RWPE1 (cell line): ENCODE measurements at regions not wholly inside any gene's neighbourhood (a gene's known extent, or its start where the extent isn't known, plus 50 kb on each side); places are given as distances from the start of the nearest gene placed in this dataset.

Source experiments
- CTCF ChIA-PET: fragments of 350-600 bp; sonication (Branson Sonifier 250); formaldehyde crosslinking; extraction: SDS; loops from one replicate; lab custom pipeline; 2021; lab: Yijun Ruan, JAX
- POLR2A ChIA-PET: fragments of 400-600 bp; formaldehyde crosslinking; extraction: SDS; loops from one replicate; lab custom pipeline; 2020; ENCODE audit warnings: antibody characterized with exemption; ENCODE audit not compliant: low non-redundant PET; lab: Yijun Ruan, JAX
- DNase-seq: peaks from one replicate; pipeline ENCODE4 v3.0.0; 2012; ENCODE audit warnings: low spot score
- H3K27ac ChIP-seq: fragments of 450-650 bp; 2 replicates; pipeline ENCODE4 v1.5.1; 2017
- TF ChIP-seq, protein P1 (sequence below): fragments of 450-650 bp; conservative IDR thresholded peaks from 2 replicates; pipeline ENCODE4 v1.5.1; 2017; ENCODE audit warnings: low read depth, mild to moderate bottlenecking

DNA sequence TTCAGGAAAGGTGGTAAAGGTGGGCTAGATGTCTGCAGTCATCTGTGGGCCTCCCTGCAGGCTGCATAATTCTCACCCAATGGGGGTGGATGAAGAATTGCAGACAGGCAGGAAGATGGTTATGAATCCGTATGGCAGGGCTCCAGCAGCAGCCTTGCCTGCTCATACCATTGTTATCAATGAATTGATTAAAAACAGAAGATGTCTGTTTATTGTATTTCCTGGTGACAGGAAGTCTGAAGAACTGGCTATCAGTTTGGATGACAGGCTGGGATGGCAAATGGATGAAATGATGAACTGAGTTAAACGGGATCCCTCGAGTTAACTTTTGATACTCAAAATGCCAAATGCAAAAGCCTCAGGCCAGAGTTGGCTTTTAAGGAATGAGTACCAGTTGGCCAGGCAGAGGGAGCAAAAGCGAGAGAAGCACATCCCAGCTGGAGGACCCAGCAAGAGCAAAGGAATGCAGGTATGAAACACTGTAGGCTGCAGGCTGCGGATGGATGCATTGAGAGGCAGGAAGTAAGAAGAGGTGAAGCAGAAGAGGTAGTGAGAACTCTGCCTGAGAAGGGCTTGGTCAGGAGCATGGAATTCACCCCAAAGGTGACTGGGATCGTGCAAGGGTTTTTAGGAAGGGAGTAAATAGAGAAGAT lies 550.0 kb upstream of the TBX3 start:
- DNase-seq = no peak
- ChIA-PET POLR2A (no interaction called here), CTCF (interaction anchor here (0.7 kb wide), 1 partner anchor 523 kb away, joined by 3 read pairs; no protein-coding TSS in a partner anchor)
- no peak overlapping the region for H3K27ac ChIP-seq
- TF ChIP-seq, protein P1, sequence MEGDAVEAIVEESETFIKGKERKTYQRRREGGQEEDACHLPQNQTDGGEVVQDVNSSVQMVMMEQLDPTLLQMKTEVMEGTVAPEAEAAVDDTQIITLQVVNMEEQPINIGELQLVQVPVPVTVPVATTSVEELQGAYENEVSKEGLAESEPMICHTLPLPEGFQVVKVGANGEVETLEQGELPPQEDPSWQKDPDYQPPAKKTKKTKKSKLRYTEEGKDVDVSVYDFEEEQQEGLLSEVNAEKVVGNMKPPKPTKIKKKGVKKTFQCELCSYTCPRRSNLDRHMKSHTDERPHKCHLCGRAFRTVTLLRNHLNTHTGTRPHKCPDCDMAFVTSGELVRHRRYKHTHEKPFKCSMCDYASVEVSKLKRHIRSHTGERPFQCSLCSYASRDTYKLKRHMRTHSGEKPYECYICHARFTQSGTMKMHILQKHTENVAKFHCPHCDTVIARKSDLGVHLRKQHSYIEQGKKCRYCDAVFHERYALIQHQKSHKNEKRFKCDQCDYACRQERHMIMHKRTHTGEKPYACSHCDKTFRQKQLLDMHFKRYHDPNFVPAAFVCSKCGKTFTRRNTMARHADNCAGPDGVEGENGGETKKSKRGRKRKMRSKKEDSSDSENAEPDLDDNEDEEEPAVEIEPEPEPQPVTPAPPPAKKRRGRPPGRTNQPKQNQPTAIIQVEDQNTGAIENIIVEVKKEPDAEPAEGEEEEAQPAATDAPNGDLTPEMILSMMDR = no peak

DNA sequence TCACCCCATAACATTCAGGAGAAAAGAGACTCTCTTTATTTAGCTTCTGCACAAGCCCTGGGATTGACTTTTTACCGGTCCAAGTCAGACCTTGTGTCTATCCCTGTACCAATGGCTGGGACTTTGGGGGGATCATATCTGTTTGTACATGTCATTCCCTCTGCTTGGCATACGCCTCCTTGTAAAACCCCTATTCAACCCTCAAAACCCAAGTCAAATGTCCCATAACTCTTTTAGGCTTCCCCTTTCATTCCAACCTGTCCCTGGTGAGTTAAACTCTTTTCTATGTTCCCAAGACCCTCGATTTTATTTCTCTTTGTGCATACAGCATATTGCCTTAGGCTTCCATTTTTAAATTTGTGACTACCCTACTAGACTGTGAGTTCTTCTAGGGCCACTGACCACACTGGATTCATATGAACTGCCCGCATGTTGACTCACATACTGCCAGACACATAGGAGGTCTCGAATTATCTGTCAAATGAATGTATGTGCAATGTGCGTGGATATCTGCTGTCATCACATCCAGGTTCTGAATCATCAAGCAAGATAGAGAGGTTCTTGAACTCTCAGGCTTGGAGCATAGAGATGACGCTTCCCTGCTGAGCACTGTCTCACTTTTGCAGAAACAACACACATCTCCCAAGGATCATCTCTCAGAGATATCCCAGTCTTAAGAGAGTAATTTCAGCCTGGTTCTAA lies 548.6 kb upstream of the TBX3 start:
- CTCF ChIA-PET = no interaction called here

DNA sequence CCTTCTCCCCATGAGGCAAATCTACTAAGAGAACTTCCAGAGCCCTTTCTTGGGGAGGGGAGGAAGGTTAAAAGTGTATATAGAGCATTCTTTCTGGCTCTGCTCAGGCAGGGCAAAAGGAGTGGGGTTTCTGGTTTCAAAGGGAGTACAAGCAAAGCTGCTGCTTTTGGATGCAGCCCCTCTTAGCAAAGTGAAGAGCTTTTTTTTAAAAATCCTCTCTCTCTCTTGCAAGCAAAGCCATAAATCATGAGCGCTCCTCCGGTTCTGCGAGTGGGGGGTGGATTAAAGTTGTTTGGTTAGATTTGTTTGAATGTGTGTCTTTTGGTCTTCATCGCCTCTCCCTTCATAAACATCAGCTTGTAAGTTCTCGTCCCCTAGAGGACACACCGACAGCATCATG lies 546.6 kb upstream of the TBX3 start:
- CTCF ChIA-PET = no interaction called here
- POLR2A ChIA-PET = no interaction called here
- TF ChIP-seq, protein P1 = no peak
- no peak overlapping the region for H3K27ac ChIP-seq
- DNase-seq = no peak

More for the DNA sequence above, 548.6 kb upstream of the TBX3 start:
- TF ChIP-seq, protein P1 = no peak
- DNase-seq = no peak
- H3K27ac ChIP-seq = no peak overlapping the region
- POLR2A ChIA-PET = no interaction called here

DNA sequence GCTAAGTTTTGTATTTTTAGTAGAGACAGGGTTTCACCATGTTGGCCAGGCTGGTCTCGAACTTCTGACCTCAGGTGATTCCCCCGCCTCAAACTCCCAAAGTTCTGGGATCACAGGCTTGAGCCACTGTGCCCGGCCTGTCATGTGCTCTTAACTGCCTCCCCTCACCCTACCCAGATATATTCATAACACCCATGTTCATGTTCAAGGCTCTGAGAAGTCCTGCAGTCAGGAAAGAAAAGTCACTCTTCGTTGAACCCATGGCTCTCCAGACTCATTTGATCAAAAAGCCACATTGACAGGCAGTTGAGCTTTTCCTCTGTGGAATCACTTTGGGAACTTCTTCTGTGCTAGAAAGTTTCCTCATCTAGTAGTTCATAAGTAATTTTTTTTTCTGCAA lies 545.5 kb upstream of the TBX3 start:
- TF ChIP-seq, protein P1 = no peak
- ChIA-PET POLR2A (no interaction called here), CTCF (no interaction called here)
- no peak overlapping the region for H3K27ac ChIP-seq
- no peak for DNase-seq

DNA sequence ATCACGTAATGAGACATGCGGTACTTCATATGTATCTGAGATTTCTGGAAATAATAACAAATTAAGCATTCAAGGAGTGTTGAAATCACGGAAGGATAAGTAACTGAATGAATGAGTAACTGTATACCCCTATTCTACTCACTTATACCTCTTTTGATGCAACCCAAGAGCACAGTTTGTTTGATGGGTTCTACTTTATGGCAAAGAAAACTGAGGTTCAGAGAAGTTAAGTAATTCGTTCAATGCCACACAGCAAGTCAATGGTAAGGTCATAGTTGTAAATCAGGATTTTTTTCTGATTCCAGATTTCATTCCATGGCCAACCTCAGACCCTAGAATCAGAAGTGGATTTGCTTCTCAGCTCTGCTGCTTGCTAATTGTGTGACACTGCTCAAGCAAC lies 544.5 kb upstream of the TBX3 start:
- TF ChIP-seq, protein P1 = no peak
- ChIA-PET POLR2A (no interaction called here), CTCF (no interaction called here)
- H3K27ac ChIP-seq = no peak overlapping the region
- DNase-seq = no peak

DNA sequence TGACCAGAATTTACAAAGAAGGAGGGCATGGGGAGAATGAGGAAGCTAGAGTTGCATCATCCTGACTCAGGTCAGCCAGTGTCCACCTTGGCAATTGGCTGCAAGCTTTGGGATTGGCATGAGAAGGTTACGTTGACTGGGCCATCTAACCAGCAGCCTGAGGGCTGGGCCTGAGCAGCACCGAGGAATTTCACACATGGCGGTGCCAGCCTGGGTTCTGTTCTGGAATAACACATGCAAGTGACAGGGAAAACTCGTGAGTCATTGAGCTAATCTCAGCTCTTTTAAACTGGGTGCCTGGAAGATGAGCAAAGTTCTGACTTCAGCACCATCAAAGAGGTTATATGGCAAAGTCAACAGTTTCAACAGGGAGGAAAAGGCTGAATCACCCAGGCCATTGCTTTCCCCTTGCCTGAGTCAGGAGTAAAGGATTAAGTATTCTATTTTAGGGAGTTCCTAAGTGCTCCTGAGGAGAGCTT lies 543.2 kb upstream of the TBX3 start:
- peak; percentile 94 for DNase-seq
- TF ChIP-seq, protein P1 = no peak
- POLR2A ChIA-PET = interaction anchor here (0.7 kb wide), 1 partner anchor 542 kb away, joined by 3 read pairs; no protein-coding TSS in a partner anchor
- CTCF ChIA-PET = interaction anchor here (0.7 kb wide), 1 partner anchor 22 kb away, joined by 3 read pairs; no protein-coding TSS in a partner anchor
- H3K27ac ChIP-seq = peak overlapping the region; percentile 78
